IPS-18a (cell line): ENCODE measurements at regions not wholly inside any gene's neighbourhood (a gene's known extent, or its start where the extent isn't known, plus 50 kb on each side); places are given as distances from the start of the nearest gene placed in this dataset.
"Not testable (repeated sequence)": the region's sequence is repeated elsewhere in the genome, so short reads cannot be mapped to it uniquely, and the experiment has no call there.

ENCODE experiments used
- H3K27ac ChIP-seq: one replicate; pipeline ENCODE4 v1.5.1; 2013; ENCODE audit warnings: low read length
- H3K27me3 ChIP-seq: one replicate; pipeline ENCODE4 v1.6.1; 2013; ENCODE audit warnings: mild to moderate bottlenecking, low read length; ENCODE audit not compliant: control insufficient read depth, insufficient read depth
- H3K36me3 ChIP-seq: one replicate; pipeline ENCODE4 v1.6.1; 2013; ENCODE audit warnings: low read depth, low read length; ENCODE audit not compliant: control insufficient read depth
- H3K4me1 ChIP-seq: one replicate; pipeline ENCODE4 v1.6.1; 2013; ENCODE audit warnings: low read depth, low read length; ENCODE audit not compliant: control insufficient read depth
- H3K4me3 ChIP-seq: one replicate; pipeline ENCODE4 v1.5.1; 2013; ENCODE audit warnings: low read length
- H3K9ac ChIP-seq: one replicate; pipeline ENCODE4 v1.6.1; 2013; ENCODE audit warnings: mild to moderate bottlenecking, low read length, moderate library complexity
- H3K9me3 ChIP-seq: one replicate; pipeline ENCODE4 v1.6.1; 2013; ENCODE audit warnings: low read depth, low read length; ENCODE audit not compliant: control insufficient read depth

DNA sequence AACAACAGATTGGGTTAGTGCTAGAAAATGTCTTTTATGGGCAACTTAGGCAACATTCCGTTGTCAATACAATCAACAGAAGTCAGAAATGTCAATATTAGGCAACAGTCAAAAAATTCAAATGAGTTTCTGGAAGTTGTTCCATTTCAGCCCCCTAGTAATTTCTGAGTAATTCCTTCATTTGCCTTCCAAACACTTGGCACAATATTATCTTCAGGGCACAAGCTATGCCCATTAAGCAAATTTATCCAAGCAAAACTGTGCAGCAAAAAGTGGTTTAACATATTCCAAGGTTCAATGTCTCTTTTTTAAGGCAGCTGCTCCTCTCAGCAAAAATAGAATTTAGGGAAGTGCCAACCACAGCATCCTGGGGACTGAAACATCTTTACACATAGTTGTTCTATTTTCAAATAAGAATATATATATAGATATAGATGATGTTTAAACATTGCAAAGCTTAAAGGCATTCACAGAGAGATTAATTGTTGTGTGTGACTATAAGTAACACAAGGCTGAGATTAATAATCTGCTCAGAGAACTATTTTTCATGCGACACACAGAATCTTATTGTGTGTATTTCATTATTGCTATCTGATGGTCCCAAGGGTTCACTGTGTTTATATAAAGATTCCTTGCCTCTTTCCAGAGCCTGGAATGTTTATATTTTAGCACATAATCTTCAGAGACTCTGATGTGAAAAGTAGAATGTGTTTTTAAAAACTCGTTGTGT lies 75.2 kb upstream of the ADTRP start:
- H3K4me1 ChIP-seq: no peaks in the 10 kb centered on the region
- H3K9me3 ChIP-seq: no peaks in the 10 kb centered on the region
- no peak overlapping the region for H3K27ac ChIP-seq
- no peaks in the 10 kb centered on the region for H3K36me3 ChIP-seq
- no peak overlapping the region for H3K9ac ChIP-seq
- H3K27me3 ChIP-seq: no peaks in the 10 kb centered on the region
- H3K4me3 ChIP-seq: no peak overlapping the region

DNA sequence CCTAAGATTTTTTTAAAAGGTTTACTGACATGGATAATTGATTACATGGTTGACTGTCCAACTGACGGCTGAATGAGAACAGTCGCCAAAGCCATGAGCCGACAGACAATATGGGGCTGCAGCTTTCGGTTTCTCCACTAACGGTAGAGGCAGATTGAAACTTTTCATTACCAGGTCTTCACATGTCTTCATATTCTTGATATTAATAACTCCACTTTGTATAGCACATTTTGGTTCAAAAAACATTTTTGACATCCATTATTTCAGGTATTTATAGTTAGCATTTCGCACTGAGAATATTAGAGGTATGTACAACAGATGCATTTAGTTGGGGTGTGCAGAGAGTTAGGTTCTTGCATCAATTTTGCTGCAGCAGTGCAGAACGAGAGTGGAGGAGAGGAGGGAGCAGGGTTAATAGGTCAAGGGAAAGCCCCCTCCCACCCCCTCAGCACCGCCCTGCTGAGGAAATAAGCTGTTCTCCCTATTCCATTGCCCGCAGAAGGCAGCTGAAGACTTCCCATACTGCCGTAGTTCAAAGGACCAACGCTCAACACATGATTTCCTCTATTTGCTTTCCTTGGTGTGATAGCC lies 73.6 kb upstream of the ADTRP start:
- Histone ChIP-seq H3K27me3 (no peaks in the 10 kb centered on the region), H3K27ac (no peak overlapping the region), H3K4me1 (peaks cover 3% of the 10 kb centered on the region), H3K9me3 (no peaks in the 10 kb centered on the region), H3K4me3 (no peak overlapping the region), H3K36me3 (no peaks in the 10 kb centered on the region), H3K9ac (no peak overlapping the region)

DNA sequence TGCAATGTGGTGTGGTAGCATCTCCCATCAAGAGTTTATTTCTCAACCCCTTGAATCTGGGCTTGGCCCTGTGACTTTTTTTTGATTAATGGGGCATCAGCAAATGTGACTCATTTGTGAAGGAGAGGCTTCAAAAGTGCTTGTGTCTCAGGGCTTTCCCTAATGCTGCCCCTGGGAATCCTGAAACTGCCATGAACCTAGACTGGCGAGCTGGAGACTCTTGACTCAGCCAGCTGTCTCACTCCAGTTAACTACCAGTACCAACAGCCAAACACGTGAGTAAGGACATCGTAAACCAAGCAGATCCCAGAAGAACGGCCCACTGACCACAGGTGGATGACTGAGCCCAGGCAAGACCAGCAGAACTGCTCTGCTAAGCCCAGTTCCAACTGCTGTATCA lies 72.8 kb upstream of the ADTRP start:
- H3K27ac ChIP-seq: no peak overlapping the region
- H3K4me3 ChIP-seq: no peak overlapping the region
- H3K36me3 ChIP-seq: no peaks in the 10 kb centered on the region
- H3K9me3 ChIP-seq: no peaks in the 10 kb centered on the region
- peaks cover 3% of the 10 kb centered on the region for H3K4me1 ChIP-seq
- H3K27me3 ChIP-seq: no peaks in the 10 kb centered on the region
- no peak overlapping the region for H3K9ac ChIP-seq

DNA sequence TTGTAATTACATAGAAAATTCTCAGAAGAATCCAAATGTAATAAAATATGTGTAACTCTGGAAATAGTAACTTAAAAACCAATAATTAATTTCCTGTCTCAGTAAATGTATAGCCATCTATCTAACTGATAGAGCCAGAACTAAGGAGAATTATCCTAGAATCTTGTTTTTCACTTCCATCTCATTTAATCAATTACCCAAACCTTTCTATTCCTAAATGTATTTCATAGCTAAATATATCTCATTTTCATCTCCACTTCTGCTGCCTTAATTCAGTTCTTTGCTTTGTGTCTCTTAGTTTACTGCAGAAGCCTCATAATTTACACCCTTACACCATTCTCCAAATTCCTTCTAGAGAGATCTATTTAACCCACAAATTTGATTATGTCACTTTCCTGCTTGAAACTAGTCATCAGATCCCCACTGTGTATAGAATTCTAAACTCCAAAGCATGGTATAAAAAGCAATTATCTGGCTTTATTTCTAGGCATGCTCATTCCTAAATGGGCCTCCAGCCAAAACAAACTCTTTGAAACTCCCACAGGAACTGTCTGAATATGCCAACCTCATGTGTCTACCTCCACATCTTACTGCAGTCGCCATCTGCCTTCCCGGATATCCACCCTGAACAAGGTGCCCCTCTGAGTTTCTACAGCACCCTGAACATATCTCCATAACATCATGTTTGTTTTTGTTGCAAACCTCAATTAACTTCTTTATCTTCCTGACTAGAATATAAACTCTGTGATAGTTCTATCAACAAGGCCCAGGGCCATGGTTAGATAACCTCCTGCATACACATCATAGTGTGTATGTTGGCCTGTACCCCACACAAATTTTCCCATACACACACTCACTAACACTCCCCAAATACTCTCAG lies 70.5 kb upstream of the ADTRP start:
- Histone ChIP-seq H3K9me3 (no peaks in the 10 kb centered on the region), H3K27me3 (no peaks in the 10 kb centered on the region), H3K9ac (no peak overlapping the region), H3K36me3 (no peaks in the 10 kb centered on the region), H3K4me1 (peaks cover 3% of the 10 kb centered on the region), H3K27ac (no peak overlapping the region), H3K4me3 (no peak overlapping the region)

DNA sequence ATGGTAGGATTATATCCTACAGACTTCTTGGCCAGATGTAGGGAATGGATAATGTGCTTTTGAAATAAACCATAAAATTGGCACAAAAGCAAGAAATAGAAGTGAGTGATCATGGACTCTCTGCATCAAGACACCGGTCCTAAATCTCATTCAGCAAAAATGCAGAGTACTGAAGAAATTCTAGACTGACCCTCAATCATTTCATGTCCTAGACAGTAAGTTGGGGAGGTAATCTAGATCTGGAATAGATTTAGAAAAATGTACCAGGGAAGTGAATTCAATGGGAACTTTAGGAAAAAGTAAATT lies 69.7 kb upstream of the ADTRP start:
- H3K4me1 ChIP-seq: peaks cover 3% of the 10 kb centered on the region

DNA sequence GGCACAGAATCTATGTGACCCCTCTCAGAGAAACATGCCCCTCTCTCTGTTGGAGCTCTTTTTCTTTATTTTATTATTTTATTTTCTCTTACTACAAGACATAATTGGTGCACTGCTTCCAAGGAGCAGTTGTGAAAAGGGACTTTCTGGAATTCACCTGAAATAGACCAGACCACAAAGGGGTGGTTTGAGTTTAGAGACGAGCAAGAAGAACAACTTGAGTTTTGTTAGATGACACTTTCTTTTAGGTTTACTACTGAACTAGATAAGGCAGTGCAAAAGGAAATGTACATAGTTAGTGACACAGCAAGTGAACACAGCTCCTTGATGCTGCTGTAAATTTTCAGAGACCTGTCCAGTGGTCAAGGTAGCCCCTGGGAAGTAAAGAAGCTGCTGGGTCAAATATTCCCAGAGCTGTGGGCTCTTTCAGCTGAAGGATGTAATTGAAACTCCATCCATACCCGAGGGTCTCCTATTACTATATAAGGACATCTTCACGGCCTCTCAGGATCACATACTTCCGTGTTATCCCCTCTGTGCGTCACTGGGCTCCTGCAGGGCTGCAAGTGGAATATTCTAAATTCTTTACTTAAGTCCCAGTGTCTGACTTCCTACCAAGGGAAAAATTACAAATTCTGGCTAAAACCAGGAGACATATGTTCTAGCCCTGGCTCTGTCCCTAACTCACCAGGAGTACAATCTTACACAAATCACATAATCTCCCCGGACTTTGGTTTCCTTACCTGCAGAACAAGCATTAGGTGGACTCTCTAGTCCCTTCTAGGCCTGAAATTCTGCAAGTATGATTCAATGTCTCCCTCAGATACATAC lies 69.1 kb upstream of the ADTRP start:
- no peaks in the 10 kb centered on the region for H3K36me3 ChIP-seq
- H3K4me1 ChIP-seq: peaks cover 3% of the 10 kb centered on the region
- no peak overlapping the region for H3K27ac ChIP-seq
- H3K4me3 ChIP-seq: no peak overlapping the region
- no peaks in the 10 kb centered on the region for H3K9me3 ChIP-seq
- H3K27me3 ChIP-seq: no peaks in the 10 kb centered on the region
- H3K9ac ChIP-seq: no peak overlapping the region

More for the DNA sequence above, 69.7 kb upstream of the ADTRP start:
- H3K9me3 ChIP-seq: no peaks in the 10 kb centered on the region
- H3K9ac ChIP-seq: no peak overlapping the region
- no peaks in the 10 kb centered on the region for H3K36me3 ChIP-seq
- H3K27me3 ChIP-seq: no peaks in the 10 kb centered on the region
- no peak overlapping the region for H3K27ac ChIP-seq
- no peak overlapping the region for H3K4me3 ChIP-seq

DNA sequence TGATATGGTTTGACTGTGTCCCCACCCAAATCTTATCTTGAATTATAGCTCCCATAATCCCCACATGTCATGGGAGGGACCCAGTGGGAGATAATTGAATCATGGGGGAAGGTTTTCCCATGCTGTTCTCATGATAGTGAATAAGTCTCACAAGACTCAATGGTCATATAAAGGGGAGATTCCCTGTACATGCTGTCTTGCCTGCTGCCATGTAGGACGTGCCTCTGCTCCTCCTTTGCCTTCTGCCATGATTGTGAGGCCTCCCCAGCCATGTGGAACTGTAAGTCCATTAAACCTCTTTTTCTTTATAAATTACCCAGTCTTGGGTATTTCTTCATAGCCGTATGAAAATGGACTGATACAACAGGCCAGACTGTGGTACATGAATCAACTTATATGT lies 68.5 kb upstream of the ADTRP start:
- H3K4me3 ChIP-seq, H3K27ac ChIP-seq, H3K27me3 ChIP-seq, H3K4me1 ChIP-seq, H3K36me3 ChIP-seq, H3K9me3 ChIP-seq, H3K9ac ChIP-seq: not testable (repeated sequence)

DNA sequence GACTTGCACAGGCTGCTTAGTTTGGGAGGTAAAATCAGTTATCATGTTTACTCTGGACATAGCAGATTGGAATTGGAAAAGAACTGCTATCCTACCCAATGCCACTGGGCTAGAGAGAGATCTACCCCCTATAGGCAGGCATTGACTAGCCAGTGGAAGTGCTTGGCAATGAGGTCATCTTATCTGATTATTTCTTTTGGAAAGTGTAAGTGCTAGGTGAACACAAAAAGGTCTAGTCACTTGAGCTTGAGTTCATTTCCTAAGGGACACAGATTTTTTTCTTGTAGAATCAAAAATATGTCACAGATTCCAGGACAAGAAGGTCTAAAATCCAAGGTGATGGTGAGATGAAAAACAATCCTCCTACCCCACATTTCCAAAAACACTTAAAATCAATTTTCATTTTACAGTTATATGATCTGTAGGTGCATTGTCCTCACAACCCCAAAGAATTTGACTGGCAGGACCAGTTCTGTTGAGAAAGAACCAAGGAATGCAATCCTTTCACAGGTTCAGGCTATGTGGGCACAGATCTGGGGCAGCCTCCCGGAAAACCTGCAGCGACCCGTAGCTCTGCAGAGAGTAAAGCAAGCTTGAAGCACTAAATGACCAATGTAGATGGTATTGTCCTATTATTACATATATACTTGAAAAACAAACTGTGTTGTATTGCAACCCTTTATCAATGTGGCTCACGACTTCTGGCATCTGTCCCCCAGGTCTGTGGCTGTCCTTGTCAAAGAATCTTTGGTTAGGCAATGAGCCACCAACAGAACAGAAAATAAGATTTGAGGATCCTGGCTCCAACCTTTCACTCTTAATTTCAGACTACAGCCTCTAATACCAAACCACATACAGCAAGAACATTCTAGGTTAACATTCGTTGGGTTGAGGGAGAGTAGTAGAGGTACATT lies 67.3 kb upstream of the ADTRP start:
- Histone ChIP-seq H3K4me1 (peaks cover 3% of the 10 kb centered on the region), H3K9ac (no peak overlapping the region), H3K27ac (no peak overlapping the region), H3K9me3 (no peaks in the 10 kb centered on the region), H3K4me3 (no peak overlapping the region), H3K36me3 (no peaks in the 10 kb centered on the region), H3K27me3 (no peaks in the 10 kb centered on the region)

DNA sequence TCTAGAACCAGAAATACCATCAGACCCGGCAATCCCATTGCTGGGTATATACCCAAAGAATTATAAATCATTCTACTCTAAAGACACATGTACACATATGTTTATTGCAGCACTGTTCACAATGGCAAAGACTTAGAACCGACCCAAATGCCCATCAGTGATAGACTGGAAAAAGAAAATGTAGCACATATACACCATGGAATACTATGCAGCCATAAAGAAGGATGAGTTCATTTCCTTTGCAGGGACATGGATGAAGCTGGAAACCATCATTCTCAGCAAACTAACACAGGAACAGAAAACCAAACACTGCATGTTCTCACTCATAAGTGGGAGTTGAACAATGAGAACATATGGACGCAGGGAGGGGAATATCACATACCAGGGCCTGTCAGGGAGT lies 64.2 kb upstream of the ADTRP start:
- H3K27me3 ChIP-seq, H3K36me3 ChIP-seq, H3K4me3 ChIP-seq, H3K27ac ChIP-seq, H3K9ac ChIP-seq, H3K9me3 ChIP-seq, H3K4me1 ChIP-seq: not testable (repeated sequence)

DNA sequence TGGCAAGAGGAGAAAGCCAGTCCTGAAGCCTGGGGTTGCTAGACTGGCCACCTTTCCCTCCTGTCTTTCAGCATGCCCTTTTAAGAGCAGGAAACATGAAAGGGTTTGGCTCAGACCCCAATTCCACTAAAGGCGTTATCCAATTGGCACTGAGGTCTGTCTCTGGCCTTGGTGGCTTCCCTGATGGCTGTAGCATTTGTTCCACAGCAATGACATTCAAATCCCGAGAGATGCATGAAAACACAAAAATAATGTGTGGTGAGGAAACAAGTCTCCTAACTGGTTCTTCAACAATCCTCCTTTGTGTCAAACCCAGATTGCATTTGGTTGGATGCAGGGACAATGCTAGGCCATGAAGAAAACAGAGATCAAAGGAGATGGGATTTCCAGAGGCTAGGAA lies 56.5 kb upstream of the ADTRP start:
- no peaks in the 10 kb centered on the region for H3K36me3 ChIP-seq
- H3K27me3 ChIP-seq: no peaks in the 10 kb centered on the region
- H3K9ac ChIP-seq: no peak overlapping the region
- peaks cover 9% of the 10 kb centered on the region for H3K4me1 ChIP-seq
- no peaks in the 10 kb centered on the region for H3K9me3 ChIP-seq
- no peak overlapping the region for H3K4me3 ChIP-seq
- no peak overlapping the region for H3K27ac ChIP-seq
